HG03039 (cell line): ENCODE measurements at regions not wholly inside any gene's neighbourhood (a gene's known extent, or its start where the extent isn't known, plus 50 kb on each side); places are given as distances from the start of the nearest gene placed in this dataset.
"Not testable (repeated sequence)": the region's sequence is repeated elsewhere in the genome, so short reads cannot be mapped to it uniquely, and the experiment has no call there.

Experiments
- ATAC-seq: cut with Tn5 transposase; IDR thresholded peaks from one replicate; pipeline ENCODE4 v1.9.1; 2021; ENCODE audit warnings: mild to moderate bottlenecking, moderate library complexity; ENCODE audit not compliant: unreplicated experiment

- not testable (repeated sequence) for ATAC-seq
These were observed 340.4 kb downstream of the CEP170 start for GRCh38 chr1:242914729-242915128.

- ATAC-seq = not testable (repeated sequence)
These were observed 342.2 kb downstream of the CEP170 start for GRCh38 chr1:242912855-242913254.

DNA sequence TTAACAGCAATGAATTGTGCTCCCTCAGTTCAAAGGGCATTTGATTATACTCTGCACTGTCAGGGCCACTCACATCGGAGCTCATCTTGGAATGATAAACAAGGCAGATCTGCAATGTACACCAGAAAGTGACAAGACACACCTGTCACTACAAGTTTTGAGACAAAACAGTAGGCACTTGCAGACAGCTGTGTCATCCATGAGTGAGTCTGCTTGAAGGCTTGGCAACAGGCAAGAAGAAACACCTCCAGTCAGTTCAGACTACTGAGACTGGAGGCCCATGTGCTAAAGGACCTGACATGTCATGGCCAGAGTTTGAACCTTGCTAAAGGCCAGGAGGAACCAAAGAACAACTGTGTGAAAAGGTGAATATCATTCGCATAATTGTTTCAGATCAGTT is 354.5 kb downstream of the CEP170 start:
- not testable (repeated sequence) for ATAC-seq

- ATAC-seq = no peak
These were observed 364.8 kb downstream of the CEP170 start for GRCh38 chr1:242890192-242890741.

- ATAC-seq = peak; percentile 41
These were observed 361.6 kb upstream of the PLD5 start for GRCh38 chr1:242886137-242886536.

- not testable (repeated sequence) for ATAC-seq
These were observed 355.5 kb upstream of the PLD5 start for GRCh38 chr1:242880022-242880421.

DNA sequence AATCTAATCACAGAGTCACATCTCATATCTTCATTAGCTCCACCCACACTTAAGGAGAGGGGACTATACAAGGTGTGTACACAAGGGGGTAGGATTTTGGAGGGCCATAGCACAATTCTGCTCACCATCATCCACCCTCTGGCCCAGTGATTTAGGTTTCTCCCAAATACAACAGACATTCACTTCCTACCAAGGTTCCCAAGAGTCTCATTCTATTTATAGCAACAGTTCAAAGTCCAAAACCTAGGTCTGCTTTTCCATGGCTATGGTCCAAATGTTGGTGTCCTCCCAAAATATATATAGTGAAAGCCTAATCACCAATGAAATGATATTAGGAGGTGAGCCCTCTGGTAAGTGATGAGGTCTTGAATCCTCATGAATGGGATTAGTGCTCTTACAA is 353.2 kb upstream of the PLD5 start:
- ATAC-seq = no peak

DNA sequence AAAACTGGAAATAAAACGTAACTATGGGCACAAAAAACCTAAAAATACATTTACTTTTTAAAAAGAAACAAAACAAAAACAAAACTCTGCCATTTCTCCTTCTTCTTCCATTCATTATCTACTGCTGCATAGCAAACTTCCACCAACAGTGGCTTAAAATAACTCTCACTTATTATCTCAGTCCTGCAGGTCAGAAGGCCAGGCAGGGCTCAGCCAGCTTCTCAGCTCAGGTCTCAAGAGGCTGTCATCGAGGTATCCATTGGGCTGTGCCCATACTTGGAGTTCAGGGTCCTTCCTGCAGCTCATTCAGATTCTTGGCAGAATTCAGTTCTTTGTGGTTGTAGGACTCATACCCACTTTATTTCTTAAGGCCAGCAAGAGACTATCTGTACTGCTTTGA is 352.7 kb upstream of the PLD5 start:
- no peak for ATAC-seq

GRCh38 chr1:242876030-242876429 is 351.5 kb upstream of the PLD5 start:
- ATAC-seq = no peak

DNA sequence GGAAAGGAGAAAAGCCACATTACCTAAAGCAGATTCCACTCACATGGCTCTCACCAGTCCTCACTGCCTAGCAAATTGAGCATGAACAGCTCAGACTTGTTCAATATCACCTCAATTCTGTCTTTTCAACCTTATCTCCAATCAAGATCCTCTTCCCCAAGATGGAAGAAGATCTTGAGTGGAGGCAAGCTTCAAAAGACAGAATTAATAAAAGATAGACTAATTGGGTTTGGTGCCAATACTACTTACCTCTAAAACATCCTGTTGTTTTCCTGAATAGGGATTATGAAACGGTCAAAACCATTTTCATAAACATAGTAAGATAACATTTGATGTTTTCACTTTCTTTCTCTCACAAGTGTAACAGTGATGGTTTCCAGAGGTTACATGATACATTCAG is 349.2 kb upstream of the PLD5 start:
- no peak for ATAC-seq

- ATAC-seq = no peak
These were observed 348.0 kb upstream of the PLD5 start for GRCh38 chr1:242872521-242872920.

GRCh38 chr1:242871471-242872030 is 347.1 kb upstream of the PLD5 start:
- ATAC-seq = no peak

DNA sequence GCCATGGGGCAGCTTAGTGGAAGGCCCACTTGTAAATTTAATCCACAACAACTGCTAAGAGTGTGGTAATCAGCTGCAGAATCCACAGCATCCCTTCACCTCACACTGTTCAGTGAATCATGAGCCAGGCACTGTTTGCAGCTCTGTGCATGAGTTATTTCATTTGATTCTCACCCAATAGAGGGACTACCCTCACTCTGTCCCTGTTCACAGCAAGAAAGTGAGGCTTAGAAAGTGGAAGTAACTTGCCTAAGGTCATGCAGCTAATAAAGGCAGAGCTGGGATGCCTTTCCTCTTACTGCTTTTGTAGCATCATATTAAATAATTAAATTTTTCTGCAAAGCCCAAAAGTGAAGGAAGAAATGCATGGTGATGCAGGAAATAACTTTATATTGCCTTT is 346.5 kb upstream of the PLD5 start:
- no peak for ATAC-seq

- ATAC-seq = no peak
These were observed 331.8 kb upstream of the PLD5 start for GRCh38 chr1:242856289-242856688.

- no peak for ATAC-seq
These were observed 330.0 kb upstream of the PLD5 start for GRCh38 chr1:242854466-242854865.

- no peak for ATAC-seq
These were observed 323.0 kb upstream of the PLD5 start for GRCh38 chr1:242847390-242847993.

DNA sequence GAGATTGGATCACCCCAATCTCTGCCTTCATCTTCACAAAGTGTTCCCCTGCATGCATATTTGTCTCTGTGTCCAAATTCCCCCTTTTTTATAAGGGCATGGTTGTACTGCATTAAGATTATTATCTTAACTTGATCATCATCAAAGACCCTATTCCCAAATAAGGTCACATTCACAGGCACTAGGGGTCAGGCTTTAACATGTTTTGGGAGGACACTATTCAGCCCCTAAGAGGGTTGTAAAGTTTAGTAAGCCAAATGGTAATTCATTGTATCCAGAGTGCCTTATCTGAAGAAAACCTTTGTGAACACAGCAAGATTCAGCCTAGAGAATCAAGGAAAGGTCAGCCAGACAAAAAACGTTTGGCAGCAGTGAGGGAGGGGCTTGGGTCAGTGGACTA is 317.6 kb upstream of the PLD5 start:
- ATAC-seq = no peak

DNA sequence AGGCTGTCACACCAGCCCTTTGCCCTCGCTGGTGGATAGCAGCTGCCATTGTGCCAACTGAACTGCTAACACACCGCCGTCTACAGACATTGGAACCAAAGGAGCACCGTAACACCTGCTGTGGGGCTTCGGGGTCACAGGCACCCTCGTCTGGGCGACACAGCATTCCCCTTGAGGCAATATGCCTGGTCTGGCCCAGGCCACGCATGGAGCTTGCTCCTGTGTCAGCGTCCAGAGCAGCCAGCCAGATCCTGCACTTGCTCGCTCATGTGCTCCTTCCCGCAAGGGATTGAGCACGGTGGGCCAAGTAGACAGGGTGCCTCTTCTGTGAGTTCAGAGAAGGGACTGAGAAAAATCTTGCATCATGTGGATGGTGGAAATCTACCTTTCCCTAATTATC is 314.6 kb upstream of the PLD5 start:
- ATAC-seq = no peak

- no peak for ATAC-seq
These were observed 311.9 kb upstream of the PLD5 start for GRCh38 chr1:242836423-242836822.

DNA sequence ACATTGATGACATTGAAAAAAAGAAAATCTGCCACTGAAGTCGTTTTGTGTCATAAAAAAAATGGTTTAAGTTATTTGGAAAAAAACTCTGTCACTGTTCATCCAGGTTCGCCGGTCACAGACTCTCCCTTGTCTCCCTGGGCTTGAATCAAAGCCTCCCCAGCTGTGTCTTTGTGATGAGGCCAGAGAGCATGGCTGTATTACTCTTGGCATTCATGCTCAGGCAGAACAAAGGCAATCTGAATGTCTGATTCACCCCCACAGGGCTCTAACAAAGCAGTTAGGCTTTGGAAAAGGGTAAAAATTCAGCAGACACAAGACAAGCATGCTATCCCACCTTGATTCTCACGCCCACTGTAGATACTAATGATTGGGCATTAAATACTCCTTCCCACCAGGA is 304.3 kb upstream of the PLD5 start:
- ATAC-seq = no peak

- no peak for ATAC-seq
These were observed 303.7 kb upstream of the PLD5 start for GRCh38 chr1:242828199-242828598.

DNA sequence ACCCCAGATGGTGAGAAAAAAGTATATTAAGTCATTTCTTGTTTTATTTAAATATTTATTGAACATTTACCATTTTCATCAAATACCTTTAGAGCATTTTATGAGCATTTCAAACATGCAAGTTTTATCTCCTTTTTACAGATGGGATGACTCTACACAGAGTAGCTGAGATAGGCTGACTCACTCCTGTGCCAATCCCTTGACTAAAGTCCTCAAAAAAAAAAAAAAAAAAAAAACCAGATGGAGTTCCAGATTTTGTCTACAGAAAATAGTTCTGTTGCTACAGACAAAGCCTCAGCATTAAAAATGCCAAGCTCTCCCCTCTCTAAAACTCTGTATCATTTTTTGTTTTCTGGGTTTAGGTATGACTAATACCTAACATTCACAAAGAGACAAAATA is 303.0 kb upstream of the PLD5 start:
- no peak for ATAC-seq
